GM18517 (cell line): ENCODE measurements at regions not wholly inside any gene's neighbourhood (a gene's known extent, or its start where the extent isn't known, plus 50 kb on each side); places are given as distances from the start of the nearest gene placed in this dataset.

ENCODE experiments used
- ATAC-seq: cut with Tn5 transposase; IDR thresholded peaks from one replicate; pipeline ENCODE4 v1.9.1; 2021; ENCODE audit warnings: mild to moderate bottlenecking, moderate library complexity; ENCODE audit not compliant: unreplicated experiment

- peak; percentile 60 for ATAC-seq
These were observed 389.3 kb upstream of the DMAC1 start for GRCh38 chr9:8188723-8189407.

GRCh38 chr9:8186560-8186959, 387.0 kb upstream of the DMAC1 start:
- ATAC-seq = no peak

- no peak for ATAC-seq
These were observed 384.0 kb upstream of the DMAC1 start for GRCh38 chr9:8183618-8184017.

GRCh38 chr9:8179381-8180053, 379.9 kb upstream of the DMAC1 start:
- no peak for ATAC-seq

GRCh38 chr9:8172000-8172399, 372.4 kb upstream of the DMAC1 start:
- no peak for ATAC-seq

- no peak for ATAC-seq
These were observed 369.4 kb upstream of the DMAC1 start for GRCh38 chr9:8168916-8169438.

- ATAC-seq = no peak
These were observed 361.2 kb upstream of the DMAC1 start for GRCh38 chr9:8160787-8161186.

- no peak for ATAC-seq
These were observed 359.0 kb upstream of the DMAC1 start for GRCh38 chr9:8158574-8158973.

- no peak for ATAC-seq
These were observed 358.2 kb upstream of the DMAC1 start for GRCh38 chr9:8157683-8158324.

- no peak for ATAC-seq
These were observed 356.8 kb upstream of the DMAC1 start for GRCh38 chr9:8156346-8156745.

- no peak for ATAC-seq
These were observed 356.1 kb upstream of the DMAC1 start for GRCh38 chr9:8155706-8156105.

- no peak for ATAC-seq
These were observed 344.1 kb upstream of the DMAC1 start for GRCh38 chr9:8143677-8144076.

- ATAC-seq = no peak
These were observed 341.0 kb upstream of the DMAC1 start for GRCh38 chr9:8140557-8140956.

- no peak for ATAC-seq
These were observed 340.2 kb upstream of the DMAC1 start for GRCh38 chr9:8139756-8140155.

- no peak for ATAC-seq
These were observed 336.9 kb upstream of the DMAC1 start for GRCh38 chr9:8136477-8136876.

GRCh38 chr9:8134635-8135034, 335.1 kb upstream of the DMAC1 start:
- no peak for ATAC-seq

GRCh38 chr9:8133606-8134005, 334.0 kb upstream of the DMAC1 start:
- no peak for ATAC-seq

GRCh38 chr9:8115570-8115969, 316.0 kb upstream of the DMAC1 start:
- ATAC-seq = no peak

- no peak for ATAC-seq
These were observed 315.2 kb upstream of the DMAC1 start for GRCh38 chr9:8114826-8115225.

- no peak for ATAC-seq
These were observed 306.8 kb upstream of the DMAC1 start for GRCh38 chr9:8106362-8106761.

GRCh38 chr9:8101607-8102006, 302.0 kb upstream of the DMAC1 start:
- no peak for ATAC-seq

GRCh38 chr9:8096091-8096490, 296.5 kb upstream of the DMAC1 start:
- no peak for ATAC-seq
